HL-60 (cell line): ENCODE measurements at regions not wholly inside any gene's neighbourhood (a gene's known extent, or its start where the extent isn't known, plus 50 kb on each side); places are given as distances from the start of the nearest gene placed in this dataset.

Source experiments
- POLR2AphosphoS5 ChIP-seq: IDR thresholded peaks from 2 replicates; pipeline ENCODE4 v1.6.1; 2012; ENCODE audit warnings: low read depth
- SPI1 ChIP-seq: IDR thresholded peaks from 2 replicates; pipeline ENCODE4 v1.6.1; 2012; ENCODE audit warnings: low read depth, mild to moderate bottlenecking, borderline replicate concordance
- TF ChIP-seq, protein P1 (sequence below): IDR thresholded peaks from one replicate; pipeline ENCODE4 v1.5.1; 2011; ENCODE audit warnings: low read length, control low read depth, inconsistent platforms; ENCODE audit not compliant: insufficient read depth

- TF ChIP-seq, protein P1, sequence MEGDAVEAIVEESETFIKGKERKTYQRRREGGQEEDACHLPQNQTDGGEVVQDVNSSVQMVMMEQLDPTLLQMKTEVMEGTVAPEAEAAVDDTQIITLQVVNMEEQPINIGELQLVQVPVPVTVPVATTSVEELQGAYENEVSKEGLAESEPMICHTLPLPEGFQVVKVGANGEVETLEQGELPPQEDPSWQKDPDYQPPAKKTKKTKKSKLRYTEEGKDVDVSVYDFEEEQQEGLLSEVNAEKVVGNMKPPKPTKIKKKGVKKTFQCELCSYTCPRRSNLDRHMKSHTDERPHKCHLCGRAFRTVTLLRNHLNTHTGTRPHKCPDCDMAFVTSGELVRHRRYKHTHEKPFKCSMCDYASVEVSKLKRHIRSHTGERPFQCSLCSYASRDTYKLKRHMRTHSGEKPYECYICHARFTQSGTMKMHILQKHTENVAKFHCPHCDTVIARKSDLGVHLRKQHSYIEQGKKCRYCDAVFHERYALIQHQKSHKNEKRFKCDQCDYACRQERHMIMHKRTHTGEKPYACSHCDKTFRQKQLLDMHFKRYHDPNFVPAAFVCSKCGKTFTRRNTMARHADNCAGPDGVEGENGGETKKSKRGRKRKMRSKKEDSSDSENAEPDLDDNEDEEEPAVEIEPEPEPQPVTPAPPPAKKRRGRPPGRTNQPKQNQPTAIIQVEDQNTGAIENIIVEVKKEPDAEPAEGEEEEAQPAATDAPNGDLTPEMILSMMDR = no peak
- TF ChIP-seq POLR2AphosphoS5 (no peak), SPI1 (no peak)
Observed at GRCh38 chr9:91503673-91504081, 80.0 kb upstream of the NFIL3 start.
